ENCODE measurements at regions not wholly inside any gene's neighbourhood (a gene's known extent, or its start where the extent isn't known, plus 50 kb on each side); places are given as distances from the start of the nearest gene placed in this dataset.

GRCh38 chr1:102434421-102434820 is 437.7 kb upstream of the OLFM3 start:
- DNase-seq (peak; percentile 44), ATAC-seq (no peak)
- H3K9ac ChIP-seq (ENCODE audit: low read length), result no peak overlapping the region
- no TSS peak for BruUV-seq (replicated peaks)
- no peaks in the 10 kb centered on the region for H3K9me3 ChIP-seq (ENCODE audit: low read length)
- no peaks in the 10 kb centered on the region for H3K79me2 ChIP-seq (ENCODE audit: low read length)
- ChIA-PET POLR2A (ENCODE audit: unreplicated experiment) (no interaction called here), CTCF (no interaction called here)
- no peaks in the 10 kb centered on the region for H3K9me2 ChIP-seq (replicated peaks; ENCODE audit: low read length)
- H3K36me3 ChIP-seq (ENCODE audit: low read depth, low read length), result no peaks in the 10 kb centered on the region
- H3K27me3 ChIP-seq (ENCODE audit: low read length), result no peaks in the 10 kb centered on the region; the same call in 1 of the 2 replicates
- peak overlapping the region; percentile 9; the same call in 1 of the 2 replicates for H2AFZ ChIP-seq (ENCODE audit: low read length)
- H3K4me1 ChIP-seq (ENCODE audit: insufficient read depth, low read length), result no peaks in the 10 kb centered on the region
- intact Hi-C loops (cut with micrococcal nuclease), result no loop called here
- no peaks in the 10 kb centered on the region for H3F3A ChIP-seq (ENCODE audit: low read length, unreplicated experiment)
- H3K4me2 ChIP-seq (ENCODE audit: low read length), result no peak overlapping the region
- no peak for TF ChIP-seq EZH2phosphoT487 (IDR thresholded peaks at IDR 0.05; ENCODE audit: borderline replicate concordance, low read length)
- peak; percentile 64 for TF ChIP-seq CTCF (conservative IDR thresholded peaks at IDR 0.05; ENCODE audit: low read depth, low read length)
- H3K27ac ChIP-seq (ENCODE audit: low read length), result no peak overlapping the region
- H4K20me1 ChIP-seq (ENCODE audit: low read length), result no peaks in the 10 kb centered on the region
- no peak overlapping the region for H3K4me3 ChIP-seq (ENCODE audit: low read length)

- no peak overlapping the region for H3K4me2 ChIP-seq (ENCODE audit: low read length)
- H3K36me3 ChIP-seq (ENCODE audit: low read depth, low read length), result no peaks in the 10 kb centered on the region
- ATAC-seq (no peak), DNase-seq (no peak)
- no TSS peak for BruUV-seq (replicated peaks)
- ChIA-PET POLR2A (ENCODE audit: unreplicated experiment) (no interaction called here), CTCF (no interaction called here)
- no peaks in the 10 kb centered on the region for H3F3A ChIP-seq (ENCODE audit: low read length, unreplicated experiment)
- no peaks in the 10 kb centered on the region for H3K4me1 ChIP-seq (ENCODE audit: insufficient read depth, low read length)
- no peaks in the 10 kb centered on the region for H3K9me3 ChIP-seq (ENCODE audit: low read length)
- H3K27ac ChIP-seq (ENCODE audit: low read length), result no peak overlapping the region
- H3K9me2 ChIP-seq (replicated peaks; ENCODE audit: low read length), result no peaks in the 10 kb centered on the region
- H4K20me1 ChIP-seq (ENCODE audit: low read length), result no peaks in the 10 kb centered on the region
- intact Hi-C loops (cut with micrococcal nuclease), result no loop called here
- no peaks in the 10 kb centered on the region for H3K79me2 ChIP-seq (ENCODE audit: low read length)
- TF ChIP-seq EZH2 (IDR thresholded peaks at IDR 0.05; ENCODE audit: low read length, unreplicated experiment) (no peak), EZH2phosphoT487 (IDR thresholded peaks at IDR 0.05; ENCODE audit: borderline replicate concordance, low read length) (no peak), CTCF (conservative IDR thresholded peaks at IDR 0.05; ENCODE audit: low read depth, low read length) (no peak)
- H3K27me3 ChIP-seq (ENCODE audit: low read length), result no peaks in the 10 kb centered on the region
- H3K4me3 ChIP-seq (ENCODE audit: low read length), result no peak overlapping the region
- H2AFZ ChIP-seq (ENCODE audit: low read length), result no peak overlapping the region
- H3K9ac ChIP-seq (ENCODE audit: low read length), result no peak overlapping the region
Measured at GRCh38 chr1:102431253-102431652, 434.5 kb upstream of the OLFM3 start.

- H3K36me3 ChIP-seq (ENCODE audit: low read depth, low read length), result no peaks in the 10 kb centered on the region
- intact Hi-C loops (cut with micrococcal nuclease), result no loop called here
- no peaks in the 10 kb centered on the region for H3K9me2 ChIP-seq (replicated peaks; ENCODE audit: low read length)
- no peak overlapping the region for H3K9ac ChIP-seq (ENCODE audit: low read length)
- DNase-seq, result no peak
- no peak overlapping the region for H3K27ac ChIP-seq (ENCODE audit: low read length)
- H4K20me1 ChIP-seq (ENCODE audit: low read length), result no peaks in the 10 kb centered on the region
- TF ChIP-seq EZH2phosphoT487 (IDR thresholded peaks at IDR 0.05; ENCODE audit: borderline replicate concordance, low read length), result no peak
- ChIA-PET POLR2A (ENCODE audit: unreplicated experiment) (no interaction called here), CTCF (no interaction called here)
- no peak for ATAC-seq
- H3K4me3 ChIP-seq (ENCODE audit: low read length), result no peak overlapping the region
- no peaks in the 10 kb centered on the region for H3K79me2 ChIP-seq (ENCODE audit: low read length)
- no peak overlapping the region for H2AFZ ChIP-seq (ENCODE audit: low read length)
- no peaks in the 10 kb centered on the region for H3K9me3 ChIP-seq (ENCODE audit: low read length)
- BruUV-seq (replicated peaks), result no TSS peak
- no peaks in the 10 kb centered on the region for H3K4me1 ChIP-seq (ENCODE audit: insufficient read depth, low read length)
- H3F3A ChIP-seq (ENCODE audit: low read length, unreplicated experiment), result no peaks in the 10 kb centered on the region
- H3K4me2 ChIP-seq (ENCODE audit: low read length), result no peak overlapping the region
- H3K27me3 ChIP-seq (ENCODE audit: low read length), result no peaks in the 10 kb centered on the region
Measured at GRCh38 chr1:102420034-102420433, 423.3 kb upstream of the OLFM3 start.

All from PC-3 (cell line).